ENCODE measurements at regions not wholly inside any gene's neighbourhood (a gene's known extent, or its start where the extent isn't known, plus 50 kb on each side); places are given as distances from the start of the nearest gene placed in this dataset.

DNA sequence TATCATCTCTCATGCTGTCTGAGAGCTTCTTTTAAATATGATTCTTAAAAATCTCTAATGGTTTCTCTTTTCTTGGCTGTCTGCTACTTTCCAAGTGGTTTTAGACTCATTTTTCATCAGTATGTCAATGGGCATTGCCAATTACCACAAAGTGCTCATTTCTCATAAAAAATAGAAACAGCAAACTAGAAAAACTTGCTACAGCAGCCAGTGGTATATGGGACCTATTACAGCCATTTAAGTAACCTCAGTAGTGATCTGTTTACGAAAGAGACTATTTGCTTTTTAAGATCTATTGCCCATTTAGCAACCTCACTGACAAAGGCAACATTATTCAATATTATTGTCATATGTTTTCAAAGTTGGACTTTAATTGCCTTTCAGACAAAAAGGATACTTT, 207.1 kb upstream of the RHOBTB1 start:
- no peak for FAIRE-seq

DNA sequence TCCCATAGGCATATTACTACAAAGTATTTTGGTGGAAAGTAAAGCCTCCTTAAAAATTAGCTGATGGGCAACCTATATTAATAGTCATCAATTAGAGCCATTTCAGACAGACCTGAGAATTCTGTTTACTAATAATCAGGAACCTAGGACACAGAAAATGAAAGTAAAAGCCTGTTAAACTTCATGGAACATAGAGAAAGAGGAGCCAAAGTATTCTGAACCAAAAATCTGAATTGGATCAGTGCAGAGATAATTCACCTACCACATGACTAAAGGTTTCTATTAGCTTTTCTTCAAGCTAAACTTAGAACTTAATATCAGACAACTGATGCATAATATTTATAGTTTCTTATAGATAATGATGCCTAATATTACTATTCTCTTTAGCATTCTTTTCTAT, 204.5 kb upstream of the RHOBTB1 start:
- Histone ChIP-seq H3K36me3 (ENCODE audit: control insufficient read depth in 2 of 2, extremely low read depth in 1 of 2, insufficient read depth in 2 of 2, low read length in 2 of 2) (no peaks in the 10 kb centered on the region), H4K20me1 (ENCODE audit: control insufficient read depth, extremely low read depth, insufficient read depth, low read length) (no peaks in the 10 kb centered on the region), H3K79me2 (ENCODE audit: control insufficient read depth, insufficient read depth, low read length) (no peaks in the 10 kb centered on the region), H3K27me3 (ENCODE audit: control insufficient read depth, extremely low read depth, insufficient read depth, low read length) (no peaks in the 10 kb centered on the region), H3K4me3 (ENCODE audit: control insufficient read depth in 2 of 3, extremely low read depth in 1 of 3, insufficient read depth in 2 of 3, low read depth in 1 of 3, low read length in 3 of 3) (no peak overlapping the region), H3K4me2 (ENCODE audit: control insufficient read depth, extremely low read depth, insufficient read depth, low read depth, low read length) (no peak overlapping the region), H2AFZ (ENCODE audit: control insufficient read depth, low read length) (no peak overlapping the region), H3K9me3 (ENCODE audit: control insufficient read depth, low read depth, low read length) (no peaks in the 10 kb centered on the region), H3K27ac (ENCODE audit: control insufficient read depth, insufficient read depth, low read length) (no peak overlapping the region), H3K9ac (ENCODE audit: control insufficient read depth, extremely low read depth, insufficient read depth, low read length) (no peak overlapping the region), H3K9me1 (ENCODE audit: control insufficient read depth, extremely low read depth, insufficient read depth, low read length) (no peaks in the 10 kb centered on the region), H3K4me1 (ENCODE audit: control insufficient read depth, extremely low read depth, insufficient read depth, low read length) (no peaks in the 10 kb centered on the region)
- dilution Hi-C loops (cut with MboI; ENCODE audit: extremely low pct_ligation_motif_present, low sequenced_read_pairs), result no loop called here
- FAIRE-seq, result no peak
- no peak for TF ChIP-seq EZH2 (IDR thresholded peaks at IDR 0.05; ENCODE audit: low read length)
- TF ChIP-seq, protein P1, sequence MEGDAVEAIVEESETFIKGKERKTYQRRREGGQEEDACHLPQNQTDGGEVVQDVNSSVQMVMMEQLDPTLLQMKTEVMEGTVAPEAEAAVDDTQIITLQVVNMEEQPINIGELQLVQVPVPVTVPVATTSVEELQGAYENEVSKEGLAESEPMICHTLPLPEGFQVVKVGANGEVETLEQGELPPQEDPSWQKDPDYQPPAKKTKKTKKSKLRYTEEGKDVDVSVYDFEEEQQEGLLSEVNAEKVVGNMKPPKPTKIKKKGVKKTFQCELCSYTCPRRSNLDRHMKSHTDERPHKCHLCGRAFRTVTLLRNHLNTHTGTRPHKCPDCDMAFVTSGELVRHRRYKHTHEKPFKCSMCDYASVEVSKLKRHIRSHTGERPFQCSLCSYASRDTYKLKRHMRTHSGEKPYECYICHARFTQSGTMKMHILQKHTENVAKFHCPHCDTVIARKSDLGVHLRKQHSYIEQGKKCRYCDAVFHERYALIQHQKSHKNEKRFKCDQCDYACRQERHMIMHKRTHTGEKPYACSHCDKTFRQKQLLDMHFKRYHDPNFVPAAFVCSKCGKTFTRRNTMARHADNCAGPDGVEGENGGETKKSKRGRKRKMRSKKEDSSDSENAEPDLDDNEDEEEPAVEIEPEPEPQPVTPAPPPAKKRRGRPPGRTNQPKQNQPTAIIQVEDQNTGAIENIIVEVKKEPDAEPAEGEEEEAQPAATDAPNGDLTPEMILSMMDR (optimal IDR thresholded peaks at IDR 0.05 in 1 of 3, IDR thresholded peaks at IDR 0.05 in 1 of 3, conservative IDR thresholded peaks at IDR 0.05 in 1 of 3; ENCODE audit: extremely low read depth in 1 of 3, insufficient read depth in 2 of 3, low read length in 3 of 3), result no peak
- no peak for DNase-seq (ENCODE audit: low read depth, low spot score)

More for the DNA sequence above, 207.1 kb upstream of the RHOBTB1 start:
- Histone ChIP-seq H3K27ac (ENCODE audit: control insufficient read depth, insufficient read depth, low read length) (no peak overlapping the region), H3K4me1 (ENCODE audit: control insufficient read depth, extremely low read depth, insufficient read depth, low read length) (no peaks in the 10 kb centered on the region), H3K4me3 (ENCODE audit: control insufficient read depth in 2 of 3, extremely low read depth in 1 of 3, insufficient read depth in 2 of 3, low read depth in 1 of 3, low read length in 3 of 3) (no peak overlapping the region), H3K36me3 (ENCODE audit: control insufficient read depth in 2 of 2, extremely low read depth in 1 of 2, insufficient read depth in 2 of 2, low read length in 2 of 2) (no peaks in the 10 kb centered on the region), H3K9ac (ENCODE audit: control insufficient read depth, extremely low read depth, insufficient read depth, low read length) (no peak overlapping the region), H2AFZ (ENCODE audit: control insufficient read depth, low read length) (no peak overlapping the region), H4K20me1 (ENCODE audit: control insufficient read depth, extremely low read depth, insufficient read depth, low read length) (no peaks in the 10 kb centered on the region), H3K9me3 (ENCODE audit: control insufficient read depth, low read depth, low read length) (no peaks in the 10 kb centered on the region), H3K4me2 (ENCODE audit: control insufficient read depth, extremely low read depth, insufficient read depth, low read depth, low read length) (no peak overlapping the region), H3K27me3 (ENCODE audit: control insufficient read depth, extremely low read depth, insufficient read depth, low read length) (no peaks in the 10 kb centered on the region), H3K9me1 (ENCODE audit: control insufficient read depth, extremely low read depth, insufficient read depth, low read length) (no peaks in the 10 kb centered on the region), H3K79me2 (ENCODE audit: control insufficient read depth, insufficient read depth, low read length) (no peaks in the 10 kb centered on the region)
- no peak for DNase-seq (ENCODE audit: low read depth, low spot score)
- no peak for TF ChIP-seq EZH2 (IDR thresholded peaks at IDR 0.05; ENCODE audit: low read length)
- TF ChIP-seq, protein P1 (optimal IDR thresholded peaks at IDR 0.05 in 1 of 3, IDR thresholded peaks at IDR 0.05 in 1 of 3, conservative IDR thresholded peaks at IDR 0.05 in 1 of 3; ENCODE audit: extremely low read depth in 1 of 3, insufficient read depth in 2 of 3, low read length in 3 of 3), result no peak
- dilution Hi-C loops (cut with MboI; ENCODE audit: extremely low pct_ligation_motif_present, low sequenced_read_pairs), result no loop called here

Data from keratinocyte (primary cell).